Choroid plexus epithelial cell (primary cell): ENCODE measurements at regions not wholly inside any gene's neighbourhood (a gene's known extent, or its start where the extent isn't known, plus 50 kb on each side); places are given as distances from the start of the nearest gene placed in this dataset.

ENCODE experiments used
- DNase-seq: peaks from one replicate; pipeline ENCODE4 v3.0.0-alpha.2; 2010; ENCODE audit warnings: low read depth
- H3K4me3 ChIP-seq: 2 replicates; pipeline ENCODE4 v1.5.1; 2011; ENCODE audit warnings: low read depth, mild to moderate bottlenecking, control low read depth, low read length, moderate library complexity
- TF ChIP-seq, protein P1 (sequence below): conservative IDR thresholded peaks from 2 replicates; pipeline ENCODE4 v1.5.1; 2011; ENCODE audit warnings: low read depth, mild to moderate bottlenecking, control low read depth, inconsistent platforms, low read length, moderate library complexity

DNA sequence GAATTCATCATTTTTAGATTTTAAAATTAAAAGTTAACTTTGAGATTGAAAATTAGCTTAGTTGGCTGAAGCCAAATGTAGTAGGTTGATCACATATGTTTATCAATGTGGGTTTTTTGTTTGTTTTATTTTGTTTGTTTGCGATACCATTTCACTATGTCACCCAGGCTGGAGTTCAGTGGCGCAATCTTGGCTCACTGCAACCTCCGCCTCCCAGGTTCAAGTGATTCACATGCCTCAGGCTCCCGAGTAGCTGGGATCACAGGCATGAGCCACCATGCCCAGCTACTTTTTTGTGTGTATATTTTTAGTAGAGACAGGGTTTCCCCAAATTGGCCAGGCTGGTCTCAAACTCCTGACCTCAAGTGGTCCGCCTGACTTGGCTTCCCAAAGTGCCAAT, 665.7 kb upstream of the SLC10A2 start:
- H3K4me3 ChIP-seq, result no peak overlapping the region
- DNase-seq, result no peak
- TF ChIP-seq, protein P1, sequence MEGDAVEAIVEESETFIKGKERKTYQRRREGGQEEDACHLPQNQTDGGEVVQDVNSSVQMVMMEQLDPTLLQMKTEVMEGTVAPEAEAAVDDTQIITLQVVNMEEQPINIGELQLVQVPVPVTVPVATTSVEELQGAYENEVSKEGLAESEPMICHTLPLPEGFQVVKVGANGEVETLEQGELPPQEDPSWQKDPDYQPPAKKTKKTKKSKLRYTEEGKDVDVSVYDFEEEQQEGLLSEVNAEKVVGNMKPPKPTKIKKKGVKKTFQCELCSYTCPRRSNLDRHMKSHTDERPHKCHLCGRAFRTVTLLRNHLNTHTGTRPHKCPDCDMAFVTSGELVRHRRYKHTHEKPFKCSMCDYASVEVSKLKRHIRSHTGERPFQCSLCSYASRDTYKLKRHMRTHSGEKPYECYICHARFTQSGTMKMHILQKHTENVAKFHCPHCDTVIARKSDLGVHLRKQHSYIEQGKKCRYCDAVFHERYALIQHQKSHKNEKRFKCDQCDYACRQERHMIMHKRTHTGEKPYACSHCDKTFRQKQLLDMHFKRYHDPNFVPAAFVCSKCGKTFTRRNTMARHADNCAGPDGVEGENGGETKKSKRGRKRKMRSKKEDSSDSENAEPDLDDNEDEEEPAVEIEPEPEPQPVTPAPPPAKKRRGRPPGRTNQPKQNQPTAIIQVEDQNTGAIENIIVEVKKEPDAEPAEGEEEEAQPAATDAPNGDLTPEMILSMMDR, result no peak

DNA sequence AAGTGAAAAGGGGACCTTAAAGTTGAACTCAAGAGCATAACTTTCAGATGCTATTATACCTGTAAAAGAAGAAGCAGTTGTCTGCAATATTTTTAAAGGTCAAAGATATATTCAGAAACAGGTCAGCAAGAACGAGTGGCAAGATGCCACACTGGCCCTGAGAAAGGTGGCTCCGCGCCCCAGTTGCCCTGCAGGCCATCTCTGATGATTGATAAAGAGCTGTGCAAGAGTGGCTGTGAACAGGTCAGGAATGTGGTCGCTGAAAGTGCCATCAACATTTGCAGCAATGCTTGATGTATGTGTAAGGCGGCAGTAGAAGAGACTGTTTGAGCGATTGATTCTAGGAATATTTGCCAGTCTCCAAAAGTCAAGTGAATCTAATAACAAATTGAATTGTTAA, 664.2 kb upstream of the SLC10A2 start:
- TF ChIP-seq, protein P1, result no peak
- DNase-seq, result no peak
- no peak overlapping the region for H3K4me3 ChIP-seq

DNA sequence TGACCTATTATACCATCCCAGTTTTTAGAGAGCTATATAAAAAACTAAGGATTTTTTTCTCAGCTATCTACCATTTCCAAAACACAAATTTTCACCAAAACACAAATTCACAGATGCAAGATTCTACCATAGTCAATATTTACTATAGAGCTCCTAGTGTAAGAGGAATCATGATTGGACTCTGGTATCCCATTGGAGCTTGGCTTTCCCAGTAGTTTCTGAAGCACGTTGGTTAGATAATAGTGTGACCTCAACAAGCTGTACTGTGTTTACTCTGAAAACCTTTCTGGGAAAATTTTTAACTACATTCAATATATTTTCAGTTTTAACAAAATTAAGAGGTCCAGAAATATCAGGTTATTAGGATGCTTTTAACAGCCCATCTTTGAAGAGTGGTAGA, 660.6 kb upstream of the SLC10A2 start:
- DNase-seq, result no peak
- no peak overlapping the region for H3K4me3 ChIP-seq
- TF ChIP-seq, protein P1, result no peak

DNA sequence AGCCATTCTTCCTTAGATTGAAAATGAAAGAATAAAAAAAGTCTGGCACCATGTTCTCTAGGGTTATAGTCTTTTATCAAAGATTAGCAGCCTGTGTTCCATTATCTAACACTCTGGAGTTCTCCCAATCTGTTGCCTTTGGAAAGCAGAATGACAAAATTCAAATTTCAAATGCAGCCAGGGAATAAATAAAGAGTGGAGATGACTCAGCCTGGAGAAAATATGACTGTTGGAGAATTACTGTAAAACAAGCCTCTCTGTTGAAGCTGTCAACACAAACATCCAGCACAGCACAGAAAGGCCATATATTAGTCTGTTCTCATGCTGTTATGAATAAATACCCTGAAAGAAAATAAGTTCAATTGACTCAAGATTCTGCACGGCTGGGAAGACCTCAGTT, 650.5 kb upstream of the SLC10A2 start:
- TF ChIP-seq, protein P1, result no peak
- no peak for DNase-seq

DNA sequence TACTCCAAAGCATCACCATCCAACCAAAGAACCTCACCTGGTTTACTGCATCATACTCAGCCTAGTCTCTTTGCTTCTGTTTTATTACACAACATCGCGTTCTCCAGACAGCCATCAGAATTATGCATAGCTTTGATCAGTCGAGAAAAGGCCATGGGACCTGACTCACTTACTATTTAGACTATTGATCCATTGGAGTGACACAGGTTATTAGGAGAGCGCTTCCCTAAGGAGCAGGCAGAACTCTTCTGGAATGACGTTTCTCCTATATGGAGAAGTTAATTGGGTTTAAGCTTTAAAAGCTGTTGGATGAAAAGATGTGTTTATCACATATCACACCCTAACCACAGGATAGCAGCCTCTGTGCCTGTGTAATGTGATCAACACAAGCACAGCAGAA, 649.1 kb upstream of the SLC10A2 start:
- TF ChIP-seq, protein P1, result no peak
- no peak for DNase-seq
- H3K4me3 ChIP-seq, result no peak overlapping the region

More for the DNA sequence above, 650.5 kb upstream of the SLC10A2 start:
- no peak overlapping the region for H3K4me3 ChIP-seq

DNA sequence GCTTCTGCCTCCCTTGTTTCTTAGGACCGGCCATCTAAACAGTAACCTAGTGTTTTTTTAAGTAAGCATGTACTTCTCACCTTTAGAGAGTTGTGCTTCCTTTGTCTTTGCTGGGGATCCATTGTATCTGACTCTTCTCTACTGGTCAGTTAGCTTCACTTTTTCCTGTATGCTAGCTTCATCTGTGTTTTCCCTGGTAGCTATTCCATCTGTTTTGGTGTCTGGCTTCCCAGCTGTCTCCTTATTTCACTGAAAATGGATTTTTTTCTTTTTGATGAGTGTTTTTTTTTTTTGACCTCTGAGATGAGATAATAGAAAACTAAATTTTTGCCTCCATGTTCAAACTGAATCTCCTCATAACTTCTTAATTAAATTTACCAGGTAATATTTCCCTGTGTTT, 637.0 kb upstream of the SLC10A2 start:
- DNase-seq, result no peak
- H3K4me3 ChIP-seq, result no peak overlapping the region
- TF ChIP-seq, protein P1, result no peak

DNA sequence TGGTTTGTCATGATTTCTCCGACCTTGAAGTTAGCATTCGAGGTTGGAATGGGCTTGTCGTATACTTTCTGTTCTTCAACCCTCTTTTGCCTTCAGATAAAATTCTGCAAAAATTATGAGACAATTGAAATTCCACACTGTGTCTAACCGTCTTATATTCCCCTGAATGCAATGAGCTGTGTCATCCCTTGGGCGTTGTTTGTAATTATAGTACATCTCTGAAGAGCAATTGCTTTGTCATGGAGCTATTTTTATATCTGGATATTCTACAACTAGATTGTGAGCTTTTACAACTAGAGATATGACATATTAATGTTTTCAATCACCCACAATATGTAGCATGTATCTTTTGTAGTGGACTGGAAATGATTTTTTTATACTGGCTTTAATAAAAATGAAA, 631.8 kb upstream of the SLC10A2 start:
- H3K4me3 ChIP-seq, result no peak overlapping the region
- TF ChIP-seq, protein P1, result no peak
- no peak for DNase-seq
